AG09309 (cell line): ENCODE measurements at regions not wholly inside any gene's neighbourhood (a gene's known extent, or its start where the extent isn't known, plus 50 kb on each side); places are given as distances from the start of the nearest gene placed in this dataset.
"Not testable (repeated sequence)": the region's sequence is repeated elsewhere in the genome, so short reads cannot be mapped to it uniquely, and the experiment has no call there.

Experiments used
- DNase-seq: peaks from one replicate; pipeline ENCODE4 v3.0.0-alpha.2; 2010; ENCODE audit warnings: low read depth
- H3K4me3 ChIP-seq: 2 replicates; pipeline ENCODE4 v1.5.1; 2011; ENCODE audit warnings: mild to moderate bottlenecking, low read depth, low read length, moderate library complexity; ENCODE audit not compliant: control insufficient read depth
- CTCF ChIP-seq: IDR thresholded peaks from 2 replicates; pipeline ENCODE4 v1.5.1; 2011; ENCODE audit warnings: mild to moderate bottlenecking, low read depth, low read length, inconsistent platforms; ENCODE audit not compliant: insufficient read depth, control insufficient read depth; ENCODE audit errors: missing control alignments

- H3K4me3 ChIP-seq, result no peak overlapping the region
- DNase-seq, result no peak
- TF ChIP-seq CTCF, result no peak
These were observed 173.0 kb upstream of the PDE4D start for GRCh38 chr5:60066502-60066901.

GRCh38 chr5:60060389-60060788, 166.9 kb upstream of the PDE4D start:
- no peak for TF ChIP-seq CTCF
- no peak overlapping the region for H3K4me3 ChIP-seq
- DNase-seq, result no peak

GRCh38 chr5:60056191-60056590, 162.7 kb upstream of the PDE4D start:
- no peak for TF ChIP-seq CTCF
- H3K4me3 ChIP-seq, result no peak overlapping the region
- no peak for DNase-seq

GRCh38 chr5:60055168-60055567, 161.6 kb upstream of the PDE4D start:
- no peak for DNase-seq
- H3K4me3 ChIP-seq, result no peak overlapping the region
- TF ChIP-seq CTCF, result no peak

GRCh38 chr5:60041996-60042664, 148.6 kb upstream of the PDE4D start:
- H3K4me3 ChIP-seq, DNase-seq: not testable (repeated sequence)

GRCh38 chr5:60041508-60041907, 148.0 kb upstream of the PDE4D start:
- not testable (repeated sequence) for H3K4me3 ChIP-seq, DNase-seq

- H3K4me3 ChIP-seq, result no peak overlapping the region
- no peak for TF ChIP-seq CTCF
- no peak for DNase-seq
These were observed 142.8 kb upstream of the PDE4D start for GRCh38 chr5:60036192-60036938.
